DOHH2 (cell line): ENCODE measurements at regions not wholly inside any gene's neighbourhood (a gene's known extent, or its start where the extent isn't known, plus 50 kb on each side); places are given as distances from the start of the nearest gene placed in this dataset.

Source experiments
- H3F3A ChIP-seq: fragments of 200-600 bp; sonication (generic), shearing (Covaris generic); 2 replicates; pipeline ENCODE4 v1.6.0; 2016; ENCODE audit warnings: antibody characterized with exemption, mild to moderate bottlenecking; ENCODE audit not compliant: control insufficient read depth, insufficient read depth
- H3K27ac ChIP-seq: fragments of 200-600 bp; sonication (generic); 2 replicates; pipeline ENCODE4 v1.5.1; 2014; ENCODE audit warnings: low read depth, mild to moderate bottlenecking, low read length, moderate library complexity
- H3K27me3 ChIP-seq: fragments of 200-600 bp; sonication (generic); 2 replicates; pipeline ENCODE4 v1.6.1; 2014; ENCODE audit warnings: mild to moderate bottlenecking, low read length, mixed read lengths; ENCODE audit not compliant: control insufficient read depth
- H3K36me3 ChIP-seq: fragments of 200-600 bp; sonication (generic); 2 replicates; pipeline ENCODE4 v1.6.1; 2014; ENCODE audit warnings: mild to moderate bottlenecking, low read length, moderate library complexity, mixed read lengths; ENCODE audit not compliant: control insufficient read depth
- H3K4me1 ChIP-seq: fragments of 200-600 bp; sonication (generic); 2 replicates; pipeline ENCODE4 v1.6.1; 2014; ENCODE audit warnings: mild to moderate bottlenecking, low read length, mixed read lengths; ENCODE audit not compliant: control insufficient read depth
- H3K4me2 ChIP-seq: fragments of 200-600 bp; sonication (generic); 2 replicates; pipeline ENCODE4 v1.6.0; 2014; ENCODE audit warnings: mild to moderate bottlenecking, low read length, moderate library complexity
- H3K4me3 ChIP-seq: fragments of 200-600 bp; sonication (generic); 2 replicates; pipeline ENCODE4 v1.5.1; 2014; ENCODE audit warnings: mild to moderate bottlenecking, low read length, mixed read lengths
- H3K79me2 ChIP-seq: fragments of 200-600 bp; sonication (generic); 2 replicates; pipeline ENCODE4 v1.6.1; 2014; ENCODE audit warnings: mild to moderate bottlenecking, low read length, mixed read lengths; ENCODE audit not compliant: control insufficient read depth
- H3K9me2 ChIP-seq: fragments of 200-600 bp; sonication (generic); replicated peaks from 2 replicates; pipeline ENCODE4 v1.6.1; 2014; ENCODE audit warnings: mild to moderate bottlenecking, low read length, mixed read lengths; ENCODE audit not compliant: control insufficient read depth
- H3K9me3 ChIP-seq: fragments of 200-600 bp; sonication (generic); 2 replicates; pipeline ENCODE4 v1.6.1; 2014; ENCODE audit warnings: antibody characterized with exemption, low read length, mixed read lengths; ENCODE audit not compliant: control insufficient read depth, insufficient read depth
- H4K20me1 ChIP-seq: fragments of 200-600 bp; sonication (generic); 2 replicates; pipeline ENCODE4 v1.6.0; 2014; ENCODE audit warnings: low read depth, mild to moderate bottlenecking, antibody characterized with exemption, low read length, moderate library complexity; ENCODE audit not compliant: control insufficient read depth, insufficient read depth
- EZH2phosphoT487 ChIP-seq: fragments of 200-600 bp; sonication (generic); IDR thresholded peaks from 2 replicates; pipeline ENCODE4 v1.6.1; 2017; ENCODE audit warnings: borderline replicate concordance, mild to moderate bottlenecking, antibody characterized with exemption, low read length, moderate library complexity, mixed read lengths
- TF ChIP-seq, protein P1 (sequence below): fragments of 200-600 bp; sonication (generic); IDR thresholded peaks from one replicate; pipeline ENCODE4 v1.5.1; 2014; ENCODE audit warnings: antibody characterized with exemption, mild to moderate bottlenecking, low read depth, low read length; ENCODE audit not compliant: poor library complexity, severe bottlenecking

DNA sequence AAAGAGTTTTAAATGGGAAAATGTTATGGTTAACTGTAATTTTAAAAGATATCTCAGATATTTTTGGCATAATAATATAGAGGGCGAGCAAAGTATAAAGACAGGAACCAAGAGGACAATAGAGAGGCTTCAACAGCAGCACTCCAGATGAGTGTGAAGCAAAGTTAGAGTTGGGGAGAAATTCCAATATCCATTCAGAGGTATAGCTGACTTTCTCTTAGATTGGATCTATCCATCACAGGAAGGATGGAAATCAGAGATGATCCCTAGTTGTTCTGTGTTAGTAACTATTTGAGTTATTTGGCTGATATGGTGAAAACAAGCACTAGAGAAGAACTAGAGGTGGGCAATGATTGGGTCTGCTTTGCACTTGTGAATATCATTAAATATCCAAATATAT lies 786.0 kb upstream of the KLHL1 start:
- TF ChIP-seq, protein P1, sequence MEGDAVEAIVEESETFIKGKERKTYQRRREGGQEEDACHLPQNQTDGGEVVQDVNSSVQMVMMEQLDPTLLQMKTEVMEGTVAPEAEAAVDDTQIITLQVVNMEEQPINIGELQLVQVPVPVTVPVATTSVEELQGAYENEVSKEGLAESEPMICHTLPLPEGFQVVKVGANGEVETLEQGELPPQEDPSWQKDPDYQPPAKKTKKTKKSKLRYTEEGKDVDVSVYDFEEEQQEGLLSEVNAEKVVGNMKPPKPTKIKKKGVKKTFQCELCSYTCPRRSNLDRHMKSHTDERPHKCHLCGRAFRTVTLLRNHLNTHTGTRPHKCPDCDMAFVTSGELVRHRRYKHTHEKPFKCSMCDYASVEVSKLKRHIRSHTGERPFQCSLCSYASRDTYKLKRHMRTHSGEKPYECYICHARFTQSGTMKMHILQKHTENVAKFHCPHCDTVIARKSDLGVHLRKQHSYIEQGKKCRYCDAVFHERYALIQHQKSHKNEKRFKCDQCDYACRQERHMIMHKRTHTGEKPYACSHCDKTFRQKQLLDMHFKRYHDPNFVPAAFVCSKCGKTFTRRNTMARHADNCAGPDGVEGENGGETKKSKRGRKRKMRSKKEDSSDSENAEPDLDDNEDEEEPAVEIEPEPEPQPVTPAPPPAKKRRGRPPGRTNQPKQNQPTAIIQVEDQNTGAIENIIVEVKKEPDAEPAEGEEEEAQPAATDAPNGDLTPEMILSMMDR: no peak
- TF ChIP-seq EZH2phosphoT487: no peak
- no peaks in the 10 kb centered on the region for H3K79me2 ChIP-seq
- H3K4me2 ChIP-seq: no peak overlapping the region
- H3F3A ChIP-seq: no peaks in the 10 kb centered on the region
- H3K9me2 ChIP-seq: no peaks in the 10 kb centered on the region
- no peaks in the 10 kb centered on the region for H3K36me3 ChIP-seq
- H3K27ac ChIP-seq: no peak overlapping the region
- H3K4me3 ChIP-seq: no peak overlapping the region
- no peaks in the 10 kb centered on the region for H3K27me3 ChIP-seq
- no peaks in the 10 kb centered on the region for H3K4me1 ChIP-seq
- no peaks in the 10 kb centered on the region for H3K9me3 ChIP-seq
- H4K20me1 ChIP-seq: no peaks in the 10 kb centered on the region

DNA sequence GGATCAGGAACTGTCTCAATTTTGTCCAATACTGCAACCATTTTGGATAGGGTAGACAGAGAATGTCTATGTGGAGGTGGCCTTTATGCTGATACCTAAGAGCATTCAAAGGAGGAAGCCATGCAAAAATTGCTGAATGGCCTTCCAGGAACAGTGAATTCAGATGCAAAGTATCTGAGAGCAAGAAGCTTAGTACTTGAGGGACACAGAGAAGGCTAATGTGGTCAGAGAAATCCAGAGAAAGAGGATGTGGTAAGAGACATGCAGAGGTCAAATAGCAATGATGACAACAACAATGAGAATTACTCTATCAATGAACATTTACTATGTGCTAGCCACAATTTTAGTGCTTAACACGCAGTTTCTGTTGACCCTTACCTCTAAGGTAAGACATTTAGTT lies 785.6 kb upstream of the KLHL1 start:
- H4K20me1 ChIP-seq: no peaks in the 10 kb centered on the region
- H3K9me3 ChIP-seq: no peaks in the 10 kb centered on the region
- H3K4me2 ChIP-seq: no peak overlapping the region
- no peaks in the 10 kb centered on the region for H3K27me3 ChIP-seq
- no peak for TF ChIP-seq EZH2phosphoT487
- TF ChIP-seq, protein P1: no peak
- H3K9me2 ChIP-seq: no peaks in the 10 kb centered on the region
- H3K79me2 ChIP-seq: no peaks in the 10 kb centered on the region
- no peak overlapping the region for H3K27ac ChIP-seq
- no peak overlapping the region for H3K4me3 ChIP-seq
- no peaks in the 10 kb centered on the region for H3K36me3 ChIP-seq
- no peaks in the 10 kb centered on the region for H3K4me1 ChIP-seq
- no peaks in the 10 kb centered on the region for H3F3A ChIP-seq

DNA sequence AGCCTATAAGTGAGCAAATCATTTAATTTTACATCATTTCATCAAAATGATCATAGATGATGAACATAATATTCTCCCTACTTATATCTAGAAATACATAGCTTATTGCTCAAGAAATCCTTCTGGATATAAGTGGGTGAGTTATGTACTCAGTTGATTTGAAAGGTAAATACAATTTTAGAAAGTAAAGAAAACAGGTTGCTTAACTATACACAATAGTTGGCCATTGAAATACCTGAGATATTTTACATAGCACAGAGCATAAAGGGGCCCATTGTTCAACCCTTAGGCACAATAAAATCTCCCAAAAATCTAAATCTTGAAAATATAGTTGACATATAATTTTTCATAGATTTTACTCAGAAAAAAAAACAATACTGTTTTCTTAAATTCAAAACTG lies 782.0 kb upstream of the KLHL1 start:
- H4K20me1 ChIP-seq: no peaks in the 10 kb centered on the region
- no peaks in the 10 kb centered on the region for H3K36me3 ChIP-seq
- TF ChIP-seq, protein P1: no peak
- no peak for TF ChIP-seq EZH2phosphoT487
- H3K9me3 ChIP-seq: no peaks in the 10 kb centered on the region
- H3K27ac ChIP-seq: no peak overlapping the region
- H3K4me1 ChIP-seq: no peaks in the 10 kb centered on the region
- no peaks in the 10 kb centered on the region for H3K27me3 ChIP-seq
- H3K4me3 ChIP-seq: no peak overlapping the region
- no peaks in the 10 kb centered on the region for H3F3A ChIP-seq
- no peaks in the 10 kb centered on the region for H3K9me2 ChIP-seq
- no peak overlapping the region for H3K4me2 ChIP-seq
- H3K79me2 ChIP-seq: no peaks in the 10 kb centered on the region

DNA sequence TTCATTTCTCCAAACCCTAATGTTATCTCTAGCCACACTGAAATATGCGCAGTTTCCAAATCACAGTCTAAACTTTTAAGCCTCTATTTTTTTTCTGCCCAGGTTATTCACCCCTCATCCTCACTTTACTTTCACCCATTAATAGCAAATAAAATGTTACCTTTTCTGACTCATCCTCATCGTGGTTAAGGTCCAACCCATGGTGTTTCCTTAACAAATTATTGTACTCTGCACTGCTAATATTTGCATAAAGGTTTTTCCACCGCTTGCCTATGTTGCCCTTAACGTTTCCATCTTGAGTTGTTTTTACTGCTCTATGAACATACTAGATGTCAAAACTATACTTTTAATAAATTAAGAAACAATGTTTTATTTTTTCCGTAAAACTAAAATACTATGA lies 780.9 kb upstream of the KLHL1 start:
- no peaks in the 10 kb centered on the region for H3K36me3 ChIP-seq
- H3K27me3 ChIP-seq: no peaks in the 10 kb centered on the region
- no peak overlapping the region for H3K27ac ChIP-seq
- H4K20me1 ChIP-seq: no peaks in the 10 kb centered on the region
- H3K4me2 ChIP-seq: no peak overlapping the region
- H3K9me3 ChIP-seq: no peaks in the 10 kb centered on the region
- no peaks in the 10 kb centered on the region for H3K79me2 ChIP-seq
- H3K9me2 ChIP-seq: no peaks in the 10 kb centered on the region
- no peaks in the 10 kb centered on the region for H3K4me1 ChIP-seq
- H3K4me3 ChIP-seq: no peak overlapping the region
- no peak for TF ChIP-seq EZH2phosphoT487
- TF ChIP-seq, protein P1: no peak
- no peaks in the 10 kb centered on the region for H3F3A ChIP-seq
